Common myeloid progenitor, CD34-positive (primary cell): ENCODE measurements at regions not wholly inside any gene's neighbourhood (a gene's known extent, or its start where the extent isn't known, plus 50 kb on each side); places are given as distances from the start of the nearest gene placed in this dataset.

Source experiments
- CTCF ChIA-PET: fragments of 350-600 bp; sonication (Branson Sonifier 250); formaldehyde crosslinking; loops from one replicate; lab custom pipeline; 2021; ENCODE audit warnings: antibody characterized with exemption; lab: Charles Lee
- POLR2A ChIA-PET: fragments of 350-600 bp; sonication (Branson Sonifier 250); formaldehyde crosslinking; loops from one replicate; lab custom pipeline; 2021; ENCODE audit warnings: antibody characterized with exemption; lab: Charles Lee
- DNase-seq, 3 donors: peaks; one replicate each; pipeline versions ENCODE4 v3.0.0 to v3.0.0-alpha.2; 2013
- H3K27ac ChIP-seq, 2 experiments: 1 replicate in 1 of 2; 2 replicates in 1 of 2; pipeline ENCODE4 v1.7.0; 2013; ENCODE audit warnings: inconsistent platforms in 2 of 2, low read length in 2 of 2, mild to moderate bottlenecking in 2 of 2, low read depth in 1 of 2, moderate library complexity in 1 of 2; ENCODE audit not compliant: severe bottlenecking in 2 of 2, insufficient read depth in 1 of 2, poor library complexity in 1 of 2
- H3K27me3 ChIP-seq, 5 experiments: replicated peaks in 2 of 5; 1 replicate in 3 of 5; 2 replicates in 2 of 5; pipeline versions ENCODE4 v1.6.1 to v1.7.0; 2013; ENCODE audit warnings: low read length in 4 of 5, mild to moderate bottlenecking in 2 of 5, moderate library complexity in 2 of 5, inconsistent platforms in 1 of 5; ENCODE audit not compliant: insufficient read depth in 5 of 5, control insufficient read depth in 4 of 5
- H3K36me3 ChIP-seq, 4 experiments: 1 replicate in 2 of 4; 2 replicates in 2 of 4; pipeline versions ENCODE4 v1.6.1 to v1.7.0; 2013; ENCODE audit warnings: low read length in 3 of 4, control low read depth in 1 of 4, mild to moderate bottlenecking in 1 of 4; ENCODE audit not compliant: control insufficient read depth in 4 of 4, insufficient read depth in 4 of 4
- H3K4me1 ChIP-seq, 4 experiments: 1 replicate in 3 of 4; 2 replicates in 1 of 4; pipeline versions ENCODE4 v1.6.1 to v1.7.1; 2013; ENCODE audit warnings: low read length in 3 of 4, mild to moderate bottlenecking in 3 of 4, control low read depth in 1 of 4, inconsistent platforms in 1 of 4, moderate library complexity in 1 of 4; ENCODE audit not compliant: control insufficient read depth in 4 of 4, insufficient read depth in 4 of 4; ENCODE audit errors: control extremely low read depth in 1 of 4
- H3K4me3 ChIP-seq, 7 experiments: 1 replicate in 4 of 7; 2 replicates in 3 of 7; pipeline versions ENCODE4 v1.5.1 to v1.7.0; 2013; ENCODE audit warnings: mild to moderate bottlenecking in 7 of 7, low read length in 6 of 7, moderate library complexity in 6 of 7, inconsistent platforms in 2 of 7, low read depth in 2 of 7, control low read depth in 1 of 7; ENCODE audit not compliant: insufficient read depth in 4 of 7, control insufficient read depth in 1 of 7; ENCODE audit errors: extremely low read depth in 1 of 7
- H3K9me3 ChIP-seq, 5 experiments: 1 replicate in 4 of 5; 2 replicates in 1 of 5; pipeline versions ENCODE4 v1.6.1 to v1.7.1; 2013; ENCODE audit warnings: low read length in 4 of 5, mild to moderate bottlenecking in 2 of 5, inconsistent platforms in 1 of 5, low read depth in 1 of 5, moderate library complexity in 1 of 5; ENCODE audit not compliant: control insufficient read depth in 4 of 5, insufficient read depth in 2 of 5; ENCODE audit errors: control extremely low read depth in 1 of 5
- WGBS: methylation state at CpG from one replicate; pipeline ENCODE4 v1.1.5; 2013; ENCODE audit not compliant: insufficient coverage; 5-methylcytosine and 5-hydroxymethylcytosine counted together

DNA sequence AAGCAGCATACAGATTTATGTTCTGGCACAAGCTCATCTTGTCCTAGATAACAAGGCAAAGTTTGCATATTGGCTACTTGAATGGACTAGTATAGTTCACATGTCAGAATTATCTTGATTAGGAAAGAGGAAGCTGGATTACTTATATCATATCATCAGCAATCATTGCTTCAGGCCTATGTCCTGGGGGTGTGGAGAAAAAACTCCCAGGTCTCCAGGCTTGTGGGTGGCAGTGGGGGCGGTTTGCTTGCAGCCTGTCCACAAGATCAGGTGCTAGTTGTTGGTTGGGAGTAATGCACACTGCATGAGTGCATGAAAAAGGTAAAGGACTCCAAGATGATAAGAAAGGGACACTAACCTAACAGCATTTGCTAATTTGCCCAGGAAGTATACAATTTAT is 326.4 kb upstream of the PDE4D start:
- H3K36me3 ChIP-seq: no peaks in the 10 kb centered on the region
- POLR2A ChIA-PET: no interaction called here
- CTCF ChIA-PET: no interaction called here
- H3K27me3 ChIP-seq: no peaks in the 10 kb centered on the region
- H3K27ac ChIP-seq: no peak overlapping the region
- no peak for DNase-seq
- H3K4me1 ChIP-seq: no peaks in the 10 kb centered on the region
- no peaks in the 10 kb centered on the region for H3K9me3 ChIP-seq
- WGBS: 100% methylated on average over 1 of the region's 1 CpG
- H3K4me3 ChIP-seq: no peak overlapping the region

DNA sequence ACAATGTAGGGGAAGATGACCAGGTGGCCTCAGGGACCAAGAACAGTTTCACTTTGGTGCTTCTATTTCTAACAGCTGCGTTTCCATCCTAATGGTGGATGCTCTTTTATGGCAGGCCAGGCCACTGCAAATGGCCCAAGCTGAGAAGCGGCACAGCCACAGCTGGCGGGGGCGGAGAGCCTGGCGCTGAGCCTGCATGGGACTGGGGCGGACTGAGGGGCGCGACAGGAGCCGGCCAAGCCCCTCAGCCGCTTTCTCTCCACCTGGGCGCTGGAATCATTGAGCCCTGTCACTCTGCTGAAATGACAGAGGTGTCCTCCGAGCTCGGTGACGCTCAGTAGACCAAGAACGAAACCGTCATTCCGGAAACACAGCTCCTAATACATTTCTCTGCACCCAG is 317.3 kb upstream of the PDE4D start:
- H3K36me3 ChIP-seq: no peaks in the 10 kb centered on the region
- no peaks in the 10 kb centered on the region for H3K27me3 ChIP-seq
- ChIA-PET POLR2A (no interaction called here), CTCF (no interaction called here)
- H3K9me3 ChIP-seq: no peaks in the 10 kb centered on the region
- H3K27ac ChIP-seq: no peak overlapping the region
- peak overlapping the region in 2 of 7 experiments; percentile 7 to 45 for H3K4me3 ChIP-seq
- no peaks in the 10 kb centered on the region for H3K4me1 ChIP-seq
- 89% methylated on average over 16 of the region's 17 CpGs for whole genome bisulfite sequencing
- no peak for DNase-seq

DNA sequence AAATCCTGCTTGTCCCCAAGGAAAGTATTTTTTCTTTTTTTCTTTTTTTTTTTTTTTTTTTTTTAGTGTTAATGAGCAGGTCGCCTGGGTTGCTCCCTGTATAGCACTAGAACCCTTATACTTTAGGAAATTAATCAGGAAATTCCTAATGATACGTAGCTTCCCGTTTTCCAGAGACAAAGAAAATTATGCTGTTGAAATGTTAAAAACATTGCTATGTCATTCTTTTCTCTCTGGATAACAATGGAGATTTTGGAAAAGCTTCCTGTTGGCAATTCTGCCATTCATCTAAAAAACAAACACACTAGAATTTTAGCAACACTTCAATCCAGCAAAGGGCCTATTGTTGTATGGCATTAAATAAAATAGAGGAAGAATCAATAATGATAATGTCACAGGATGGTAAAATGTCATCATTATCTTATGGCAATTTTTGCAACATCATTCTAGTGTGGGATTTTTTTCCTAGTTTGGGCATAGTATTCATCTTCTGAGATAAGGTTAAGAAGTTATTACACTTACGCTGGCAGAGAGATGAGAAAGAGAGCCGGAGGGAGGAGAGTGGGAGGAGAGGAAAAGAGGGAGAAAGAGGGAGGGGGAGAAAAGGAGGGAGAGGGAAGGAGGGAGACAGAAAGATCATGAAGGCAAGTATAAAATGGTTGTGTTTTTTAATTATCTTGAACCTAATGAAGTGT is 315.8 kb upstream of the PDE4D start:
- 88% methylated on average over 4 of the region's 5 CpGs for WGBS
- POLR2A ChIA-PET: no interaction called here

DNA sequence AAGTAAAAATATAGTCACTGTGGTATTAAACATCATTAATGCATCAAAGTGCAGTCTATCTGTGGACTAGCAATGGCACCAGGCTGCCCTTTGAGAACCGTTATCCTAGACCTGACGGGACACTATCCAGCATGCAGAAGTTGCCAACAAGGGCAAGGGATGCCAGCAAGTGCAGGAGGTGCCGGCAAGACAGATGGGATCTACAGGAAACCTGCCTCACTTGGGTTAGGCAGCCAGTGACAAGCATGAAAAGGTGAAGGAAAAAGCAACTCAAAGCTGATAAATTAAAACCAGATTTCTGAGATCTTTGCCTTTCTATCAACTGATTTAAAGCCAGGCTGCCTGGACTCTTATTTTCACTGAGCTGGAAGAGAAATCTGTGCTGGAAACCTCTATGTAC is 315.2 kb upstream of the PDE4D start:
- H3K27ac ChIP-seq: no peak overlapping the region
- no peaks in the 10 kb centered on the region for H3K36me3 ChIP-seq
- H3K9me3 ChIP-seq: no peaks in the 10 kb centered on the region
- no peaks in the 10 kb centered on the region for H3K4me1 ChIP-seq
- no peak overlapping the region for H3K4me3 ChIP-seq
- 100% methylated on average over 1 of the region's 3 CpGs for WGBS
- H3K27me3 ChIP-seq: no peaks in the 10 kb centered on the region
- ChIA-PET POLR2A (no interaction called here), CTCF (no interaction called here)
- no peak for DNase-seq

More for the DNA sequence above, 315.8 kb upstream of the PDE4D start:
- H3K9me3 ChIP-seq: no peaks in the 10 kb centered on the region
- H3K27me3 ChIP-seq: no peaks in the 10 kb centered on the region
- CTCF ChIA-PET: no interaction called here
- H3K36me3 ChIP-seq: no peaks in the 10 kb centered on the region
- H3K4me3 ChIP-seq: no peak overlapping the region
- DNase-seq: no peak
- H3K27ac ChIP-seq: no peak overlapping the region
- no peaks in the 10 kb centered on the region for H3K4me1 ChIP-seq

DNA sequence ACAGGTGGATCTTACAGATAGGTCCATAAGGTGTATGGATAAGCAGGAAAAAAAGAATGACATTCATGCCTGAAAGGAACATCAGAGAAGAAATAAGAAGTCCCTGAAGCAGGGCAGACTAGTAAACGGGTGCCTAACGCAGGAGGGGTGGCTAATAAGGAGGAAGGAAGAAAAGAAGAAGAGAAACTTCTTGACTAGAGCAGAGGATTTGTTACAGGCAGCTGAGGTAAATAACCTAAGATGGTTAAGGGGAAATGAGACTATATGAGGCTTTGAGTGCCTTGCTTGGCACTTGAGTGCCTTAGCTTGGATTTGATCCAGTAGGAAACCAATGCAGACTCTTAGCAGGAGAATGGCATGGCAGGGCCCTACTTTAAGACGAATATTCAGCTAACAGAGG is 313.5 kb upstream of the PDE4D start:
- CTCF ChIA-PET: no interaction called here
- no peak overlapping the region for H3K4me3 ChIP-seq
- H3K4me1 ChIP-seq: no peaks in the 10 kb centered on the region
- 19% methylated on average over 2 of the region's 3 CpGs for WGBS
- no peaks in the 10 kb centered on the region for H3K9me3 ChIP-seq
- H3K36me3 ChIP-seq: no peaks in the 10 kb centered on the region
- POLR2A ChIA-PET: no interaction called here
- H3K27ac ChIP-seq: no peak overlapping the region
- no peaks in the 10 kb centered on the region for H3K27me3 ChIP-seq
- peak in 2 of 3 donors; percentile 2 to 15 for DNase-seq

DNA sequence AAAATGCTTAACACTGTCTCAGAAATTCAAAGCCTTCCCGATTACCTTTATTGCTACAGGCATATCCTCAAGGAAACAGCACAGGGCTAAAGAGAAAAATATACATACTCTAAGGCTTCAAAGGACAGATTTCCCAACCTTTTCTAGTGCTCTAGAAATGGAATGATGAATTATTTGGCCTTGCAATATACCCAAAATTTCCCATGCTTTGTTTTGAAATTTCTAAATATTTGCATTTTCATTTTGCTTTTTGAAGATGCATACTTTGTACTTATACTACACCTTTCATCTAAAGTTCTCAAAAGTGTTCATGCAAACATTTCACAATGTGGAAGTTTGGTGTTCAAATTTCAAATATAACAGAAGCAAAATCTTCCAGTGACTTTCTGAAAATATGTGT is 312.7 kb upstream of the PDE4D start:
- no peak overlapping the region for H3K27ac ChIP-seq
- POLR2A ChIA-PET: no interaction called here
- no CpG with 5 or more reads among the region's 1 CpG for WGBS
- H3K9me3 ChIP-seq: no peaks in the 10 kb centered on the region
- H3K27me3 ChIP-seq: no peaks in the 10 kb centered on the region
- CTCF ChIA-PET: no interaction called here
- no peaks in the 10 kb centered on the region for H3K4me1 ChIP-seq
- no peak for DNase-seq
- no peak overlapping the region for H3K4me3 ChIP-seq
- no peaks in the 10 kb centered on the region for H3K36me3 ChIP-seq

DNA sequence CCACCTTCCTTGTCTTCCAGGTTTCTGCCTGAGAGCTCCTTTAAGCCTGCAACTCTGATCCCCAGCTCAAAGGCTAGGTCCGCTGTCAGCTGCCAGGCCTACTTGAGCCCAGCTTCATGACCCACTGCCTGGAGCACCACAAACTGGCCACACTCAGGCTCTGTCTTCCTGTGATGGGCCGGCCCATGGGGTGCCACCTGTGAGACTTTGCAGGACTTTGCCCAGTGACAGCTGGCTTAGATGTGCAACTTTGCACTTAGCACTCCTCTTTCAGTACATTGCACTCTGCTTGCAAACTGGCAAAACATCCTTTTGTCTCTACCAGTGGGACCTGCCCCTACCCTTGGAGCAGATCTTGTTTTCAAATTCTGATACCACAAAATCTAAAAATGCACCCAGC is 311.5 kb upstream of the PDE4D start:
- Histone ChIP-seq H3K36me3 (no peaks in the 10 kb centered on the region), H3K4me3 (no peak overlapping the region), H3K27me3 (no peaks in the 10 kb centered on the region), H3K9me3 (no peaks in the 10 kb centered on the region), H3K27ac (no peak overlapping the region), H3K4me1 (no peaks in the 10 kb centered on the region)
- WGBS: 100% methylated on average over 2 of the region's 2 CpGs
- ChIA-PET POLR2A (no interaction called here), CTCF (interaction anchor here (0.7 kb wide), 1 partner anchor 32 kb away, joined by 3 read pairs; no protein-coding TSS in a partner anchor)
- no peak for DNase-seq
